HL-60 (cell line): ENCODE measurements at regions not wholly inside any gene's neighbourhood (a gene's known extent, or its start where the extent isn't known, plus 50 kb on each side); places are given as distances from the start of the nearest gene placed in this dataset.

ENCODE experiments used
- DNase-seq, 2 experiments: peaks; one replicate each; pipeline ENCODE4 v3.0.0-alpha.2; 2010 to 2020; ENCODE audit warnings: low read depth in 1 of 2, low spot score in 1 of 2
- H3K27ac ChIP-seq: fragments of 250-450 bp; sonication (Bioruptor Pico); replicated peaks from 2 replicates; pipeline ENCODE4 v1.5.1; 2020; ENCODE audit warnings: mild to moderate bottlenecking, moderate library complexity
- H3K27me3 ChIP-seq: fragments of 250-450 bp; sonication (Bioruptor Pico); 2 replicates; pipeline ENCODE4 v1.5.1; 2021; ENCODE audit warnings: mild to moderate bottlenecking, moderate library complexity; ENCODE audit not compliant: insufficient read depth, poor library complexity, severe bottlenecking
- H3K4me3 ChIP-seq: replicated peaks from 2 replicates; pipeline ENCODE4 v1.5.1; 2011; ENCODE audit warnings: mild to moderate bottlenecking, control low read depth, low read length; ENCODE audit not compliant: insufficient read depth
- GABPA ChIP-seq: IDR thresholded peaks from 2 replicates; pipeline ENCODE4 v1.6.1; 2012; ENCODE audit warnings: low read depth
- POLR2AphosphoS5 ChIP-seq: IDR thresholded peaks from 2 replicates; pipeline ENCODE4 v1.6.1; 2012; ENCODE audit warnings: low read depth
- SPI1 ChIP-seq: IDR thresholded peaks from 2 replicates; pipeline ENCODE4 v1.6.1; 2012; ENCODE audit warnings: low read depth, mild to moderate bottlenecking, borderline replicate concordance
- TF ChIP-seq, protein P1 (sequence below): IDR thresholded peaks from 2 replicates; pipeline ENCODE4 v1.6.1; 2012; ENCODE audit warnings: low read depth; ENCODE audit not compliant: insufficient replicate concordance
- TF ChIP-seq, protein P2 (sequence below): IDR thresholded peaks from one replicate; pipeline ENCODE4 v1.5.1; 2011; ENCODE audit warnings: low read length, control low read depth, inconsistent platforms; ENCODE audit not compliant: insufficient read depth

DNA sequence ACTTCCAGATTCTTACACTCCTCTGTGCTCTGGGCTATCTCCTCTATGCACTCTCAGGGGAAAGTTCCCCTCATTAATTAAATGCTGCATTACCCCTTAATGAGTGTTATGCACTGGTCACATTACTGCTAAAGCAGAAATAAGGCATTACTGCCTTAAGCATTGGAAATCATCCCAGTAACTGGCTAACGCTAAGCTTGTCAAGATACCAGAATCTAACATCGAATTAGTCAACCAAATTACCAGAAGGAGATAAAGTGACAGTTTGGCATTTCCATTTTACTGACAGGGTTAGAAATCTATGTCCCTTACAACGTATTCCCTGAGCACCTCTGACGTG, 69.5 kb upstream of the FAM169A start:
- Histone ChIP-seq H3K4me3 (no peak overlapping the region), H3K27ac (no peak overlapping the region), H3K27me3 (no peaks in the 10 kb centered on the region)
- no peak for DNase-seq
- TF ChIP-seq, protein P1, sequence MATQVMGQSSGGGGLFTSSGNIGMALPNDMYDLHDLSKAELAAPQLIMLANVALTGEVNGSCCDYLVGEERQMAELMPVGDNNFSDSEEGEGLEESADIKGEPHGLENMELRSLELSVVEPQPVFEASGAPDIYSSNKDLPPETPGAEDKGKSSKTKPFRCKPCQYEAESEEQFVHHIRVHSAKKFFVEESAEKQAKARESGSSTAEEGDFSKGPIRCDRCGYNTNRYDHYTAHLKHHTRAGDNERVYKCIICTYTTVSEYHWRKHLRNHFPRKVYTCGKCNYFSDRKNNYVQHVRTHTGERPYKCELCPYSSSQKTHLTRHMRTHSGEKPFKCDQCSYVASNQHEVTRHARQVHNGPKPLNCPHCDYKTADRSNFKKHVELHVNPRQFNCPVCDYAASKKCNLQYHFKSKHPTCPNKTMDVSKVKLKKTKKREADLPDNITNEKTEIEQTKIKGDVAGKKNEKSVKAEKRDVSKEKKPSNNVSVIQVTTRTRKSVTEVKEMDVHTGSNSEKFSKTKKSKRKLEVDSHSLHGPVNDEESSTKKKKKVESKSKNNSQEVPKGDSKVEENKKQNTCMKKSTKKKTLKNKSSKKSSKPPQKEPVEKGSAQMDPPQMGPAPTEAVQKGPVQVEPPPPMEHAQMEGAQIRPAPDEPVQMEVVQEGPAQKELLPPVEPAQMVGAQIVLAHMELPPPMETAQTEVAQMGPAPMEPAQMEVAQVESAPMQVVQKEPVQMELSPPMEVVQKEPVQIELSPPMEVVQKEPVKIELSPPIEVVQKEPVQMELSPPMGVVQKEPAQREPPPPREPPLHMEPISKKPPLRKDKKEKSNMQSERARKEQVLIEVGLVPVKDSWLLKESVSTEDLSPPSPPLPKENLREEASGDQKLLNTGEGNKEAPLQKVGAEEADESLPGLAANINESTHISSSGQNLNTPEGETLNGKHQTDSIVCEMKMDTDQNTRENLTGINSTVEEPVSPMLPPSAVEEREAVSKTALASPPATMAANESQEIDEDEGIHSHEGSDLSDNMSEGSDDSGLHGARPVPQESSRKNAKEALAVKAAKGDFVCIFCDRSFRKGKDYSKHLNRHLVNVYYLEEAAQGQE: no peak
- no peak for TF ChIP-seq GABPA
- TF ChIP-seq, protein P2, sequence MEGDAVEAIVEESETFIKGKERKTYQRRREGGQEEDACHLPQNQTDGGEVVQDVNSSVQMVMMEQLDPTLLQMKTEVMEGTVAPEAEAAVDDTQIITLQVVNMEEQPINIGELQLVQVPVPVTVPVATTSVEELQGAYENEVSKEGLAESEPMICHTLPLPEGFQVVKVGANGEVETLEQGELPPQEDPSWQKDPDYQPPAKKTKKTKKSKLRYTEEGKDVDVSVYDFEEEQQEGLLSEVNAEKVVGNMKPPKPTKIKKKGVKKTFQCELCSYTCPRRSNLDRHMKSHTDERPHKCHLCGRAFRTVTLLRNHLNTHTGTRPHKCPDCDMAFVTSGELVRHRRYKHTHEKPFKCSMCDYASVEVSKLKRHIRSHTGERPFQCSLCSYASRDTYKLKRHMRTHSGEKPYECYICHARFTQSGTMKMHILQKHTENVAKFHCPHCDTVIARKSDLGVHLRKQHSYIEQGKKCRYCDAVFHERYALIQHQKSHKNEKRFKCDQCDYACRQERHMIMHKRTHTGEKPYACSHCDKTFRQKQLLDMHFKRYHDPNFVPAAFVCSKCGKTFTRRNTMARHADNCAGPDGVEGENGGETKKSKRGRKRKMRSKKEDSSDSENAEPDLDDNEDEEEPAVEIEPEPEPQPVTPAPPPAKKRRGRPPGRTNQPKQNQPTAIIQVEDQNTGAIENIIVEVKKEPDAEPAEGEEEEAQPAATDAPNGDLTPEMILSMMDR: no peak
- TF ChIP-seq POLR2AphosphoS5: no peak
- TF ChIP-seq SPI1: no peak

DNA sequence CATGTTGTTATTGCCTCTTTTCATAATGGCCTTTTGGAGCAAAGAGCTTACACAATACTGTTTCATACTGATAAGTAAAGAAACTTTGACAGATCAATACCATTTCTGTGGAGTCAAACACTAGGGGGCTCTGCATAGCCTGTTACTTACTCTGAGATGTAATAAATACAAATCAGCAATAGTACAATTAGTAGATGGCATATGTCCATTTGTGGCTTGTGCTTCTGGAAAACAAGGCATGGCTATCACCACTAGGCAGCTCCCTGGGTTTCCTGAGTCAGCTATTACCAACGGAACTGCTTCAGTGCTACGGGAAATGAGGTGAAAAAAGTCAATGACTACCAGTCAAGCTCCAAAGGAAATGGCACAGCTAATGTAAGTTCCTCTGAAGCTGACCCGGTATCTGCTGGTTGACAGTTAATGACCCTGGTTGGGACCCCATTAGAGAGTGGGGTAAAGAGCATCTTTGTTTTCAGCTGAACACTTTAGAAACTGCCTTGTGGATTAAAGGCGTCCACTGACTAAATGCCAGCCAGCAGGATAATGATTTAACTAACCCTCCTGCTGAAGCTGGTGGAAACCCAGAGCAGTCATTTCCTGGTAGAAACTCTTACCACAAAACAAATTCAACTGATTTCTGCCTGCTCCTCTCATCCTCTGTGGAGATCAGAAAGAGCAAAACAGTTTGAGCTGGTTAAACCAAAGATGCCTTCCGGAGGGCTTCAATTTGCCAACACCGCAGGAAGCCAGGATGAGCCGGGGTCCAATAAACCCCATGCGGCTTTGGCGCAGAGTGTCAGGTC, 69.0 kb upstream of the FAM169A start:
- DNase-seq: no peak
- Histone ChIP-seq H3K27ac (no peak overlapping the region), H3K27me3 (no peaks in the 10 kb centered on the region), H3K4me3 (no peak overlapping the region)
- TF ChIP-seq, protein P1: no peak
- TF ChIP-seq GABPA: no peak
- TF ChIP-seq SPI1: no peak
- TF ChIP-seq POLR2AphosphoS5: no peak
- TF ChIP-seq, protein P2: no peak

GRCh38 chr5:74927336-74927735, 61.1 kb upstream of the FAM169A start:
- Histone ChIP-seq H3K27ac (no peak overlapping the region), H3K27me3 (no peaks in the 10 kb centered on the region), H3K4me3 (no peak overlapping the region)
- no peak for DNase-seq
- TF ChIP-seq GABPA (no peak), SPI1 (no peak), POLR2AphosphoS5 (no peak)
- TF ChIP-seq, protein P1: no peak
- TF ChIP-seq, protein P2: no peak
